NCI-H1417 (cell line): ENCODE measurements at regions not wholly inside any gene's neighbourhood (a gene's known extent, or its start where the extent isn't known, plus 50 kb on each side); places are given as distances from the start of the nearest gene placed in this dataset.

Experiments used
- DNase-seq, 3 experiments: peaks; one replicate each; lab custom pipeline; 2025; lab: John Stamatoyannopoulos, UW

DNA sequence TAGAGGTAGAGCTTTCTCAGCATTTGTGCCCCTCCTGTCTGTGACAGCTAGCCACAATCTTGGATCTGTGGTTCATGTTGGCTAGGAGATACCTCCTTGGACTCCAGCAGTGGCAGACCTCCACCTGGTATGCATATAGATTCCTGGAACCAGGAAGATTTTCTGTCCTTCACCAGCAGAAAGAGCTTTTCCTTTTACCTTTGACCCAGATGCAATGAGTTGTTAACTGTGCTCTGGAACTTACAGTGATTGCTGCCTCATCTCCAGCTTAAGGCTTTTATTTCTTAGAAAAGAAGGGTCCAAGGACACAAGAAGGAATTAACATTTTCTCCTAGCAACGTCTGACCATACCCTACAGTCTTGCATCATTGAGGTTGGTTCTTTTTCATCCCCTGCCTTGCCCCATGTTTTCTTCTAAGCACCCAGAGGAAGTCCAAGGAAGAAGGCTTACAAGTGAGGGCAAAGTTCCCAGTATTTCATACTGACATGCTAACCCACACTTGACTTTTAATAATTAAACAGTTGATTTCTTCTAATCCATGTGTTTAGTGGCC is 217.1 kb upstream of the ARHGAP24 start:
- no peak for DNase-seq

GRCh38 chr4:85260064-85260463 is 214.9 kb upstream of the ARHGAP24 start:
- DNase-seq, result no peak

GRCh38 chr4:85265234-85265633 is 209.7 kb upstream of the ARHGAP24 start:
- DNase-seq, result no peak

GRCh38 chr4:85268188-85268587 is 206.8 kb upstream of the ARHGAP24 start:
- no peak for DNase-seq

DNA sequence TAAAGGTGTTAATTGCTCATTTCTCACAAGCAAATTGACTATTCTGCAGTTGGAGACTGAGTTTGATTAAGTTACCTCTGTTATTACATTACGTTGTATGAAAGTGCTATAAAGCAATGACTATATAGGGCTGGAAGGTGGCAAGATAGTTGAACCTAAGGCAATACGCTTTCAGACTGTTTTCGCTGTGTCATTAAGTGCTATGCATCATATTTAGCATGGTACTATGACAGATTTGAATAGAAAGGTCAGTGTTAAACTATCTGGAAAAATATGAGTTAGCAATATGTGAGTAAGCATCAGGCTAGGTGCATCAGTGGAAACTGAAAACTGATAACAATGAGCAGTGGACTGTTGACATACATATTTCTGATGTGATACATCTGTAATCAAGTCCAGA is 206.0 kb upstream of the ARHGAP24 start:
- peak in 1 of 3 experiments; percentile 49 for DNase-seq

DNA sequence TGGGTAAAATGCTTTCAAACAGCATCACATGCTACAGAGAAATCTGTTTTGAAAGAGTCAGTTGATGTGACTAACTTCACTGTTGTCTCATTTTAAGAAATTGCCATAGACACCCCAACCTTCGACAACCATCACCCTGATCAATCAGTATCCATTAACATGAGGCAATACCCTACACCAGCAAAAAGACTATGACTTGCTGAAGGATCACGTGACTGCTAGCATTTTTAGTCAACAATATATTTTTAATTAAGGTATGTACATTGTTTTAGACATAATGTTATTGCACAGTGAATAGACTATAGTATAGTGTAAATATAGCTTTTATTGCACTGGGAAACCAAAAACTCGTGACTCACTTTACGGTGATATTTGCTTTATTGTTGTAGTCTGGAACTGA is 200.0 kb upstream of the ARHGAP24 start:
- no peak for DNase-seq

GRCh38 chr4:85280963-85281362 is 194.0 kb upstream of the ARHGAP24 start:
- DNase-seq, result no peak

DNA sequence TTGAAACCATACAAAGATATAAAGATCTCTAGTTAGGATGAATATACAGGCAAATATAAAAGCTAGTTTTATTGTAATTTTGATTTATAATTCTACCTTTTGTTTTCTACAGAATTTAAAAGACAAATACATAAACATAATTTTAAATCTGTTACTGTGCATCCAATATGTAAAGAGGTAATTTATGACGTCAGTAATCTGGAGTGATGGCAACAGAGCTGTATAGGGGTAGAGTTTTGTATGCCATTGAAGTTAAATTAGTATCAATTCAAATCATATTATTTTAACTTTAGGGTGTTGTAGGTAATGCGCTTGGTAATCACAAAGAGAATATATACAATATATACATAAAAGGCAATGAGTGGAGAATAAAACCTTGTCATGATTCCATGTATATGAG is 183.7 kb upstream of the ARHGAP24 start:
- no peak for DNase-seq

GRCh38 chr4:85298037-85298436 is 176.9 kb upstream of the ARHGAP24 start:
- no peak for DNase-seq

- DNase-seq, result no peak
Measured at GRCh38 chr4:85302193-85302736, 172.7 kb upstream of the ARHGAP24 start.

DNA sequence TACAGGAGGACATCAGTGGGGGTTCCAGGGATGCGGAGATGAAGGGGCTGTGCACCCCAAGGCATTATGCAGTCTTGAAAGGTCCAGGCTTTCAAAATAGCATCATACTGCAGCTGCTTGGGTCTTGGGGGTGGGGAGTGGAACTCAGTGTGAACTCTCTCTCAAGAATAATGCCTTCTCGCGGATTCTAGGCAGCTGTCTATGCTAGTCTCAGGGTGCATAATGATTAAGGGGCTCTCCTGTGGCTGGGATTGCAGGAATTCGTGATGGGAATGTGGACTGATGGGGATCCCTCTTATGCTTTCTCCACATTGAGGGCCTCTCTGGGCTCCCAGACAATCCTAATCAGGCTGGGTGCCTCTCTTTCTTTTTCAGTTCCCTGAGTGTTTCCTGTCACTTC is 172.2 kb upstream of the ARHGAP24 start:
- no peak for DNase-seq

- no peak for DNase-seq
Measured at GRCh38 chr4:85318415-85318814, 156.5 kb upstream of the ARHGAP24 start.

DNA sequence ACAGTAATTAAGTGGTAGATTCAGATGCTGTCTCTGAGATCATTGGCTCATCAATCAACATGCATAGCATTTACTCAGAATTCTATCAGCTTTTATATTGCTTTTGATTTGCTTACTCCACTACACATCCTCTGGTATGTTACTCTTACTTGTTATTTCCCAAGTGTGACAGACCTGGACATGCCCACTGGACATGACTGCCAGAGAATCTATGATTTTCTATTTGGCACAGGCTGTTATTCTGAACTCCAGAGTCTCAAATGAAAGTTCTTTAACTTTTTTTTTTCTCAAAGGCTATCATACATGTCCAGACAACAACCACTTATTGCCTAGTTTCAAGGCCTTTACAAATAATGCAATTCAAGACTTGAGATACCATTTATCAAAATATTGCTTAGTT is 116.1 kb upstream of the ARHGAP24 start:
- no peak for DNase-seq

DNA sequence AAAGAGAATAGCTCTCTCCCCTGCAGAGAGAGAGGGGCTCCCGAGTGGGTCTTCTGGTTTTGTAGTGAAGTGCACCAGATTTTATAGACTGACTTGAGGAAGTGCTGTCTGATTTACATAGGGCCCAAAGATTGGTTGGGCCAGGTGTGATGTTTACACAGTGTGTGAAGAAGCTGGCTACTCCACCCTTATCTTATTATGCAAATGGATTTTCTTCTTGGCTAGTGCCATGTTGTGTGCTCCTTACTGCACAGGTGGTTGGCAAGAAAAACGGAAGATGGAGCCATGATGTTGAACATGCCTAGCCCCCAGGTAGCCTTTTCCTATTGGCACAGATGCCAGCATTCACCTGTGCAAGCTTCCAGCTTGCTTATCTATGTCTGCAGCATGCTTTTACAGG is 112.4 kb upstream of the ARHGAP24 start:
- no peak for DNase-seq

DNA sequence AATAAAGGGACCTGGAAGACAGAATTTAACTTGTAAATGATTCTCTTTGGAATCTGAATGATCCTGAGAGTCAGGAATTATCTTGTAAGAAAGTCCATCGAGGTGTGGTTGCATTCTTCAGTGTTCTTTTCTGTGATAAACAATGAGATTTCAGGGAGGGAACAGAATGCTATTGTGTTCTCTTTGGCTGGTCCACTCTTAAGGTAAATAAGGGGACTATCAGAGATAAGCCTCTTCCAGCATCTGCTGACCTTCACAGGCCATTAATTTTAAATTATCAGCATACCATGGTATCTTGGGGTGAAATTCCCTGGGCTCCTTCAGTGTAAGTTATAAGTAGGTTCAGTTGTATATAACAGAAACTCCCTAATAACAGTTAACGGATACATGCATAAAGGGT is 107.1 kb upstream of the ARHGAP24 start:
- no peak for DNase-seq

GRCh38 chr4:85368240-85368639 is 106.7 kb upstream of the ARHGAP24 start:
- DNase-seq, result no peak

- no peak for DNase-seq
Measured at GRCh38 chr4:85368932-85369331, 106.0 kb upstream of the ARHGAP24 start.

GRCh38 chr4:85369703-85370380 is 105.1 kb upstream of the ARHGAP24 start:
- no peak for DNase-seq

- peak; percentile 28 to 66 (median 39) for DNase-seq
Measured at GRCh38 chr4:85370400-85371032, 104.4 kb upstream of the ARHGAP24 start.

- DNase-seq, result no peak
Measured at GRCh38 chr4:85372966-85373365, 102.0 kb upstream of the ARHGAP24 start.

- DNase-seq, result no peak
Measured at GRCh38 chr4:85376285-85376684, 98.7 kb upstream of the ARHGAP24 start.

GRCh38 chr4:85381968-85382367 is 93.0 kb upstream of the ARHGAP24 start:
- no peak for DNase-seq

DNA sequence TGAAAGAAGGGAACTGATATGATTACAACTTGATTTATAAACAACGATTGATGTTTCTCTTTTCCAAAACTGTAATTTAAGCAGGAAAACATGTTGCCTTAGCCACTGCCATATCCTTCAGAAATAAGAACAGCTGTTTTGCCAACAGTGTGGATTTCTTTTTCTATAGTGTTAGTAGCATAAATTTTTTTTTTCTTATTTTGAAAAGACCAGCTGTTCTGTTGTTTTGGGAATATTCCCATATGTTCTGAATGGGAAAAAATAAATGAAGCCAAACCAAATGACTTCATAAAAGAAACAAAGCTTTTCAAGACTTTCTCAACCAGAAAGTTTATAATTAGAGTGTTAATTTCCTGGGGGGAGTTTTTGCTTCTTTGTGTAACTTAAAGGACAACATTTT is 83.9 kb upstream of the ARHGAP24 start:
- DNase-seq, result no peak
